Neural cell (in vitro differentiated cells): ENCODE measurements at regions not wholly inside any gene's neighbourhood (a gene's known extent, or its start where the extent isn't known, plus 50 kb on each side); places are given as distances from the start of the nearest gene placed in this dataset.

Experiments
- EZH2 ChIP-seq: fragments of 200-600, 300-800 bp; shearing (Covaris generic), sonication (generic); IDR thresholded peaks from 2 replicates; pipeline ENCODE4 v1.6.1; 2014; ENCODE audit warnings: antibody characterized with exemption, low read length, borderline replicate concordance, mild to moderate bottlenecking; ENCODE audit not compliant: insufficient read depth, poor library complexity, severe bottlenecking
- MXI1 ChIP-seq: fragments of 450-650 bp; conservative IDR thresholded peaks from 2 replicates; pipeline ENCODE4 v1.6.1; 2014; ENCODE audit warnings: antibody characterized with exemption, mild to moderate bottlenecking; ENCODE audit not compliant: poor library complexity, severe bottlenecking
- TF ChIP-seq, protein P1 (sequence below): fragments of 450-650 bp; IDR thresholded peaks from 2 replicates; pipeline ENCODE4 v1.5.1; 2014; ENCODE audit warnings: antibody characterized with exemption, mild to moderate bottlenecking, moderate library complexity; ENCODE audit not compliant: poor library complexity, severe bottlenecking

- TF ChIP-seq, protein P1, sequence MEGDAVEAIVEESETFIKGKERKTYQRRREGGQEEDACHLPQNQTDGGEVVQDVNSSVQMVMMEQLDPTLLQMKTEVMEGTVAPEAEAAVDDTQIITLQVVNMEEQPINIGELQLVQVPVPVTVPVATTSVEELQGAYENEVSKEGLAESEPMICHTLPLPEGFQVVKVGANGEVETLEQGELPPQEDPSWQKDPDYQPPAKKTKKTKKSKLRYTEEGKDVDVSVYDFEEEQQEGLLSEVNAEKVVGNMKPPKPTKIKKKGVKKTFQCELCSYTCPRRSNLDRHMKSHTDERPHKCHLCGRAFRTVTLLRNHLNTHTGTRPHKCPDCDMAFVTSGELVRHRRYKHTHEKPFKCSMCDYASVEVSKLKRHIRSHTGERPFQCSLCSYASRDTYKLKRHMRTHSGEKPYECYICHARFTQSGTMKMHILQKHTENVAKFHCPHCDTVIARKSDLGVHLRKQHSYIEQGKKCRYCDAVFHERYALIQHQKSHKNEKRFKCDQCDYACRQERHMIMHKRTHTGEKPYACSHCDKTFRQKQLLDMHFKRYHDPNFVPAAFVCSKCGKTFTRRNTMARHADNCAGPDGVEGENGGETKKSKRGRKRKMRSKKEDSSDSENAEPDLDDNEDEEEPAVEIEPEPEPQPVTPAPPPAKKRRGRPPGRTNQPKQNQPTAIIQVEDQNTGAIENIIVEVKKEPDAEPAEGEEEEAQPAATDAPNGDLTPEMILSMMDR: no peak
- TF ChIP-seq MXI1 (no peak), EZH2 (no peak)
Observed at GRCh38 chr2:240375024-240375645, 60.3 kb upstream of the GPC1 start.
